ENCODE measurements at regions not wholly inside any gene's neighbourhood (a gene's known extent, or its start where the extent isn't known, plus 50 kb on each side); places are given as distances from the start of the nearest gene placed in this dataset.
A peak's percentile ranks its signal among the peaks of the same experiment; 100 is the strongest.

DNA sequence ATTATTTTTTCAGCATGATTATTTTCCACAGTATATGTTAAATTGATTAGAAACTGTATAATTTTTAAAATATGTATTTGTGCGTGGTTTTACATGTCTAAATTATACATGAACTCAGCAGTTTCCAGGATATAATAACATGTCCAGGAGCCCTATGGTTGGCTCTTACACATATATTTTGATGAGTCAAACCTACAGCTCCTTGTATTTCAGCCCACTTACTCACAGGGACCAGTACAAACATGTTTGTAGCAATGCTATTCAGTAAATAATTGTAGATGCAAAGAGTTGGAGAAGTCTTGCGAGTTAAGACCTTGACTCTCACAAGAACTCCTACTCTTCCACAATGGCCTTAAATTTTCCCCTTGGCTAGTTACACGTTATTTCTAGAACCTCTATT lies 107.2 kb upstream of the SASH1 start:
- no peak overlapping the region for H3K27ac ChIP-seq (ENCODE audit: insufficient read depth, low read length)
- no CpG with 5 or more reads among the region's 3 CpGs for WGBS, 2 experiments (ENCODE audit: extremely low coverage in 2 of 2, insufficient read length in 1 of 2)

More for the DNA sequence above, 107.2 kb upstream of the SASH1 start:
- Histone ChIP-seq H4K20me1 (ENCODE audit: insufficient read depth, low read length) (no peaks in the 10 kb centered on the region), H3K4ac (ENCODE audit: low read depth, low read length) (no peak overlapping the region), H3K9me1 (ENCODE audit: insufficient read depth, low read length) (no peaks in the 10 kb centered on the region; the same call in 1 of the 2 replicates), H2BK20ac (ENCODE audit: low read depth, low read length) (no peak overlapping the region; the same call in 1 of the 2 replicates), H3K27me3 (ENCODE audit: control insufficient read depth, insufficient read depth, low read length) (no peaks in the 10 kb centered on the region), H4K91ac (ENCODE audit: insufficient read depth, low read depth, low read length) (no peak overlapping the region), H2AFZ (replicated peaks; ENCODE audit: low read length, poor library complexity) (no peak overlapping the region), H3K9ac (ENCODE audit: low read depth, low read length) (no peak overlapping the region), H3K4me3 (ENCODE audit: insufficient read depth, low read depth, low read length) (no peak overlapping the region), H3K79me1 (ENCODE audit: low read depth in 1 of 2, low read length in 2 of 2) (no peaks in the 10 kb centered on the region), H3K4me2 (ENCODE audit: low read depth, low read length) (no peak overlapping the region; the same call in 1 of the 2 replicates), H4K5ac (ENCODE audit: low read depth, low read length) (no peak overlapping the region; the same call in 1 of the 2 replicates), H2AK9ac (replicated peaks; ENCODE audit: low read depth, low read length, poor library complexity) (no peak overlapping the region), H3K56ac (ENCODE audit: extremely low read depth, insufficient read depth, low read length) (no peak overlapping the region), H3K23ac (ENCODE audit: low read depth, low read length) (no peak overlapping the region), H3K36me3 (ENCODE audit: control insufficient read depth, insufficient read depth, low read length) (no peaks in the 10 kb centered on the region), H3K4me1 (ENCODE audit: control insufficient read depth, insufficient read depth, low read length) (peaks cover 10% of the 10 kb centered on the region), H3K14ac (replicated peaks; ENCODE audit: low read depth, low read length) (no peak overlapping the region), H2AK5ac (ENCODE audit: low read depth, low read length) (no peak overlapping the region), H4K8ac (ENCODE audit: low read depth in 2 of 2, low read length in 2 of 2) (peak overlapping the region in 1 of 2 experiments; percentile 40; a peak in 1 of 4 replicates), H2BK120ac (ENCODE audit: low read depth, low read length) (no peak overlapping the region; the same call in 1 of the 2 replicates), H3K9me3 (ENCODE audit: control insufficient read depth, insufficient read depth, low read length) (no peaks in the 10 kb centered on the region), H3K18ac (ENCODE audit: low read depth, low read length) (peak overlapping the region; percentile 65; the same call in 1 of the 2 replicates), H2BK5ac (ENCODE audit: low read depth, low read length, poor library complexity, severe bottlenecking) (no peak overlapping the region), H2BK15ac (ENCODE audit: low read depth, low read length) (no peak overlapping the region)
- POLR2A ChIA-PET (ENCODE audit: unreplicated experiment), result no interaction called here
- no TSS peak for BruUV-seq (replicated peaks)
- no peak for TF ChIP-seq NFE2L2 (IDR thresholded peaks at IDR 0.05; ENCODE audit: low read depth, low read length)
- peak; percentile 31; the same call in 1 of the 2 replicates for TF ChIP-seq MAFK (IDR thresholded peaks at IDR 0.05; ENCODE audit: low read depth, low read length)
- dilution Hi-C loops (cut with HindIII; ENCODE audit: low sequenced_read_pairs, unreplicated experiment), result no loop called here
- in situ Hi-C loops (cut with MboI; ENCODE audit: low sequenced_read_pairs), result no loop called here
- ATAC-seq (ENCODE audit: low read depth) (peak; percentile 69), DNase-seq (peak; percentile 70)
- CTCF ChIA-PET, result no interaction called here
- intact Hi-C loops (cut with micrococcal nuclease), result no loop called here

Measured in IMR-90 (cell line).